ENCODE measurements at regions not wholly inside any gene's neighbourhood (a gene's known extent, or its start where the extent isn't known, plus 50 kb on each side); places are given as distances from the start of the nearest gene placed in this dataset.
"Not testable (repeated sequence)": the region's sequence is repeated elsewhere in the genome, so short reads cannot be mapped to it uniquely, and the experiment has no call there.

DNA sequence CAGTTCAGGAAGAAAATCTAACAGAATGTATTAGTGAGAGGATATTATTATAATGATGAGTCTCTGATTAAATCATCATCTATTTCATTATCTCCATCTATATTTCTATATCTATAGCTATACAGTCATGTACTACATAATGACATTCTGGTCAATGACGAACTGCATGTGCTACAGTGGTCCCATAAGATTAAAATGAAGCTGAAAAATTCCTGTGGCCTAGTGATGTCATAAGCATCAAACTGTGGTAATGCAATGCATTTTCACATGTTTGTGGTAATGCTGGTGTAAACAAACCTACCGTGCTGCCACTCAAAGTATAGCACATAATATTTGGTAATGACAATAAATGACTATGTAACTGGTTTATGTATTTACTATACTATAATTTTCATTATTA, 1127.9 kb upstream of the CHAC2 start:
- DNase-seq, result no peak

DNA sequence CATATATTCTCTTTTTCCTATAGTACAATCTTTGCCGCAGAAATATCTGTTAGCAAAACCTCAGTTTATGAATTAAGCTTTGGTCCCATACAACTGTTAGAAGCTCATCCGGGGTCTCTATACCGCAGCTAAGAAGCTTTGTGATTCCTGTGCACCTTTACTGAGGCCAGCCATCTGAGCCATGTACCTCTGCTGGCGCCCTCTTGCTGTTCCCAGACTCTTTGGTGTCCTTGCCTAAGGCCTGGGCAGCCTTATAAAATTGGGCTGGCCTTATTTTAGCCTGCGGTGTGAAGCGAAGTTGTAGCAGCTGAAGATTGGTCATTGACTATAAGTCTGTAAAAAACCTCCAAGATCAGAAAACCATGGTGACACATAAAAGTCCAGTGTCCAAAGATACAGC, 1135.1 kb upstream of the CHAC2 start:
- no peak for DNase-seq

DNA sequence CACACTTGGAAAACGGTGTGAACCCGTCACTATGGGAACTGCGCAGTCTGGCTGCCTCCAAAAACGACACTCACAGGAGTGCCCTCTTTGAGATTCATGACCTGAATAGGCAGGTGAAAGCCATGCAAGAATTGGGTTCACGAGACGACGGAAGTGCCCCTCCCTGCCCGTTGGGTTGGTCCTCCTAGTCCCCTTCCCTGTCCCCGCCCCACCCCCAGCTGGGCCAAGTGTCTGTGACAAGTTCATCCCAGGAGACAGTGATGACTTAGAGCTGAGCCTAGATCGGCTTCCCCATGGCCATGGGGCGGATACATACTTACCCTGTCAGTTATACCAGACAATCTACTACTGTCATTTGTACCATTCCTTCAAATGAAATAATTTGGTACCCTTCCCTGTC, 1137.7 kb upstream of the CHAC2 start:
- no peak for DNase-seq

DNA sequence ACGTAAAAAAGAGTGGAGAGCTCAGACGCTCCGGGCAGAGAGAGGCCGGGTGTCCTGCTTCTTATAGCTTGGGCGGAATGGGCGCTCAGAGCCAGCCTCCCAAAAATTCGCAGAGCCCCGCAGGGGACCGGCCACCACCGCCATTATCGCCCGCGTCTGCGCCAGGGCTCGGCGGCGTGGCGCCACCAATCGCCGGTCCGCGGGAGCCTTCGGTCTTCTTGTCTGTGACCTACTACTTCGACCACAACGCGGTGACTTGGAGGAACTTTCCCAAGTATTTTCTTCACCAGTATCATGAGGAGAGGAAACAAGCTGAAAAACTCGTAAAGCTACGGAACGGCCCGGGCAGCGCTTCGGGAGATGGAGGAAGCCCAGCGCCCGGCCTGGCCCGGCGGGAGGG, 1138.1 kb upstream of the CHAC2 start:
- DNase-seq, result no peak

DNA sequence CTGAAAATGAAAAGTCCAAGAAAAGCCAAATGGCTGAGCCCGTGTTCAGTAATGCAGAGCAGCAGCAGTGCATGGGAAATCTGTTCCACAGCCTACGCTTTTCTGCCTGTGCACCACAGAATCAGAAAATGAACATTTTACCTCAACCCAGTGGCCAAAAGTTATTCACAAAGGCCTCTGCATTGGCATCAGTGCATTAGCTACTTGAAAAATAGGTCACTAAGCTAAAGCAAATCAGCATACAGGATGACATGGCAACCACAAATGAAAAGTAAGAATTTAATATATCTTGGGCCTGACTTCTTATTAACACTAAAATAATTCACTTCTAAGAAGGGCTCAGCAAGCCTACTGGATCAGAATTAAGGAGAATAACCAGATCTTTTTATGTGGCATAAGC, 1145.3 kb upstream of the CHAC2 start:
- no peak for DNase-seq

DNA sequence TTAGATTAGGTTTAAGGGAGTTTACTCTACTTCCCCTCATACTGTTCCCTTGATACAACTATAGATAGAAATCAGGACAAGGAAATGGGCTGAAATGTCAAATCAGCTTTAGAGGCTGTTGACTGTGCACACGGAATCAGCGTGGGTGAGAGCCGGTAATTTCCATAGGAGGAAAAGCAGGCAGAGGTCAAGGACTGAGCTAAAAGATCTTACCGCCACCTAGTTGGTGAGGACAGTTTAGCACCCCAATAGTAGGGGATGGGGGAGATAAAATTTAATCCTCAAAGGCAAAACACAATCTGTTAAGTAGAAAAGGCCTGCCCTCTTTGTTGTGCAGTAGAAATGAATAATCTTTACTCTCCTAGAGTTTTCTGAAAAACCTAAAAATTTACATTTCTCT, 1154.5 kb upstream of the CHAC2 start:
- DNase-seq, result no peak

DNA sequence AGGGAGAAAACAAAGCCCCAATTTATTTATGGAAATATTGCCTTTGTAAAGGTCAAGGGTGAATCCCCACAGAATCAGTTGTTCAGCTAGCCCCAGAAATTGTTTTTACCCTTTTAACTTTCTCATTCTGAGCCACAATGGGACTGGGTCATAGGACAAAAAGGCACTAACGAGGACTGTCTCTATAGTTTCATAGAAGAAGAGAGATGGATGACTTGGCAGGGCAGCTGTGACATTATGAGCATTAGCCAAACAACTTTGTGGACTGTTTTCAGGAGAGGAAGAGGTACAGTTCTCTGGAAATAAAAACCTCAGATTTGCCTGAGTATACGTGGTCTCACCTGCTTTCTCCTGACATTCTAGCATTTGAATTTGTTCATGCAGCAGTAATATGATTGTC, 1155.8 kb upstream of the CHAC2 start:
- peak; percentile 12 for DNase-seq

DNA sequence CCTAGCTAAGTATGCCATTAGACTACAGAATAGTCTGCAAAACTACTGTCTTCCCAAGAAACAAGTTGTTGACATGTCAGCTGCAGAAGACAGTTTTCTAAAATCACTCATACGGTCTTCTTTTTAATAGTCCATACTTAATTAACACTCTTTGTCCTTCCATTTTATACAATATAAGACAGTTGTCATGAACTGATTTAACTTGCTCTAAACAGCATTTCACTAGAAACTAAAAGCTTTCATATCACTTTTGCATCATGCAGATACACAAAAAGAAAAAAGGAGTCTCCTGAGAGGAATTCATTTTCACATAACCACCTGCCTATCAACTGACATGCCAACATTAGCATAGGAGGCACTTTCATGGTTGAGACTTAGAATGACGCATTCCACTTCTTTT, 1159.6 kb upstream of the CHAC2 start:
- no peak for DNase-seq

DNA sequence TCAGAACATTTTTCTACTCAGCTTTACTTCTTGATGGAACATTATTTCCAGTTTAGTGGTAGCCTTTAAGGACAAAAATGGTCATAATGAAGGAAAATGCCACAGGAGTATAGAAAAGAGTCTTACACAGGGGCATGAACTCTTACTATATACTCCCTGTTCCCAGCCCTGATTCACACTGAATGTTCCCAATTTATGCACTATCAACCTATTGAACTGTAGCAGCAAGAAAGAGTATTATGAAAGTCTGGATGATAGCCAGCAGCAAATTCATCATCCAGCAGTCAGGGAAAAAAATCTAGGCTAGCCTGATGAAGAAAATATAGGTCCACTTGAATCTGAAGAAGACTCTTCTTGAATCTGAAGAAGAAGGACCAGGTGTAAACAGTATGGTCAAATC, 1170.3 kb upstream of the CHAC2 start:
- no peak for DNase-seq

DNA sequence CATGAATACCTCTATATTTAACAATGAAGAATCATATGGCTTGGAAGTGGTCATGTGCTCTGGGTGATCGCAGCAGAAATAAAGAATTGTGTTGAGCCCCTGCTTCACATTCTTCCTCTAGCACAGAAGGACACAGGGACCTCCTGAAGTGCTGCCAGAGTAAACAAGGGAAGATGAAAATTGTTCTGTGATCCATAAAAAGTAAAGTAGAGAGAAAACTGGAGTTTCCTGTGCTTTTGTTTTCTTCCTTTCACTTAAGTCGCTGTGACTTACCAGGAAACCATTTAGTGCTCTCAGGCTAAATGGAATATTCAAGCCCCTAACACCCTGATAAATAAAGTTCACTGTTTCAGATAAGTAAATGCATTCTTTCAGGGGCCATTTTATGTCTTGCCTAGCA, 1173.6 kb upstream of the CHAC2 start:
- DNase-seq, result no peak

DNA sequence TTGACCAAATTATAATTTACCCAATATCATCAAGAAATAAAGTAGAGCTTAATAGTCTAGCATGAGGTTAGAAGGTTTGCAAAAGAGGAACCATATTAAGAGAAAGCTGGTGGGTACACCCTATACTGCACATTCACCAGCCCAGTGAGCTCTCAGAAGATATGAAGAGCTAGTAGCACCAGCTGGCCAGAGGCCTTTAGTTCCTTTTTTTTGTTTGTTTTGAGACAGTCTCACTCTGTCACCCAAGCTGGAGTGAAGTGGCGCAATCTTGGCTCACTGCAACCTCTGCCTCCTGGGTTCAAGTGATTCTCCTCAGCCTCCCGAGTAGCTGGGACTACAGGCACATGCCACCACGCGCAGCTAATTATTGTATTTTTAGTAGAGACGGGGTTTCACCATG, 1183.5 kb upstream of the CHAC2 start:
- not testable (repeated sequence) for DNase-seq

DNA sequence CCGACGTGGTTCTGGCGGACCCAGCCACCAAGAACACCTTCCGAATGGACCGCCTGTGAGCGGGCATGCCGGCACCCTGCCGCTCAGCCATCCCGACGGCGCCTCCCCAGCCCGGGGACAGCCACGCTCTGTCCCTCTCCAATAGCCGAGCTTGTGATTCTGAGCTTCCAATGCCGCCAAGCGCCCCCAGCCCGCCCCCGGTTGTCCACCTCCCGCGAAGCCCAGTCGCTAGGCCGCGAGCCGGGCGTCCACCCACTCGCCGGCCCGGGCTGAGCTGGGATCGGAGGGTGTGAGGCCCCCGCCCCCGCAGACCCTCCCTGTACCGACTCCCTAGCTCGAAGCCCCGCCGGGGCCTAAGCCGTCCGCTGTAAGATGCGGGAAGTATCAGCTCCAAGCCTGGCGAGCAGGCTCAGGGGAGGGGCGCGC, 1195.1 kb upstream of the CHAC2 start:
- DNase-seq, result no peak

DNA sequence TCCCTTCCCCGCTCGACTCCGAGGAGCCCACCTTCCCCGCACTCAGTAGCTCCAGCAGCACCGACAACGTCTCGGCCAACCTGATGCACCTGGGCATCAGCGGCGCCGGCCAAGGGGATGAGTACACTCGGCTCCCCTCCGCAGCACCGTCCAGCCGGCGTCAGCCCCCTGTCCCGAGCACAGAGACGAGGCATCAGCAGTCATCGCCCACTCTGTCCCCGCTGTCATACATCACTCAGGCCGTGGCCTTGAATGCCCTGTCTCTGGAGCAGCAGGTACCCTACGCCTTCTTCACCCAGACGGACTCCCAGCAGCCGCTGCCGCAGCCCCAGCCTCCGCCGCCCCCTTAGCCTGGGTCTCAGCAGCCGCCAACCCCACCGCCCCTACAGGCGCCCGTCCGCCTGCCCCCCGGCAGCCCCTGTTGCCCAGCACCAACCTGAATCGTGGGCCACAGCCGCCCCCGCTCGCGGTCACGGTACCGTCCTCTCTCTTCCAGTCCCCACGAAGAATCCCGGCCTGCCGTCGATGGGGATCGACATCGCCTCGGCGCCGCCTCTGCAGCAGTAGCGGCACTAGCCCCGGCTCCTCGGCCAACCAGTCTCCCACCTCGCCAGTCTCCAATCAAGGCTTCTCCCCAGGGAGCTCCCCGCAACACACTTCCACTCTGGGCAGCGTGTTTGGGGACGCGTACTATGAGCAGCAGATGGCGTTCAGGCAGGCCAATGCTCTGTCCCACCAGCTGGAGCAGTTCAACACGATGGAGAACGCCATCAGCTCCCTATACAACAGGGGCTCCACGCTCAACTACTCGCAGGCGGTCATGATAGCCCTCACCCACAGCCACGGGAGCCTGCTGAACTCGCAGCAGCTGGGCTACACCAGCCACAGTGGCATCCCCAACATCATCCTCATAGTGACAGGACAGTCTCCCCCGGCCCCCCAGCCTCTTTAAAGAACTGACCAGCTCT, 1195.9 kb upstream of the CHAC2 start:
- DNase-seq, result no peak

DNA sequence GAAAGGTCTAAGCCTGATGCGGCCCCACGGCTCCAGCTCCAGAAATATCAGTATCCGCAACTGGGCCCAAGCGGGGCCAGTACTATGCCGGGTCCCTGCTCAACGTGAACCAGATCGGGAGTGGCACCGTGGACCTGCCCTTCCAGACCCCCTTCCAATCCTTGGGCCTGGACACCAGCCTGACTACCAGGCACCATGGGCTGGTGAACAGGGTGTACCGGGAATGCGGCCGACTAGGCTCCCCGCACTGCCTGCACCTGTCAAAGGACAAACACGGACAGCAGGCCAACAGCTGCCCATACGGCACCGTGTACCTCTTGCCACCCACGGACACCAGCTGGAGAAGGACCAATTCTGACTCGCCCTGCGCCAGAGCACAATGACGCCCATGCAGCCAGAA, 1196.9 kb upstream of the CHAC2 start:
- no peak for DNase-seq

DNA sequence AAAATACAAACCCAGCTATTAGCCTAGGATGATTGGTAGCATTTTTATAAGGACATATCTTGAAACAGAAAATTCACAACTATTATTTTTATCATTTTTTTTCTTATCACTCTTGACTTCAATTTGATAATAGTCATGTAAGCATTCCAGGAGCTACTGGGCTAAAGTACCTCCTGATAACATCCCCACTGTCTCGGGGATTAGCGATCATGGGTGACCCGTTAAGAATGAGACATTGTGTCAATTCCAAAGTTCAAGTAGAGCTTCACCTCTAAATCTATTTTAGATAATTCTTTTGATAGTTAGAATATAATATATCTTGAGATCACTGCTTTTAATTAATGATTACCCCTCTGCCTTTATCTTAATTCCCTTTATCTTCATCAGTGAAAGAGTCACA, 1204.5 kb upstream of the CHAC2 start:
- DNase-seq, result no peak

DNA sequence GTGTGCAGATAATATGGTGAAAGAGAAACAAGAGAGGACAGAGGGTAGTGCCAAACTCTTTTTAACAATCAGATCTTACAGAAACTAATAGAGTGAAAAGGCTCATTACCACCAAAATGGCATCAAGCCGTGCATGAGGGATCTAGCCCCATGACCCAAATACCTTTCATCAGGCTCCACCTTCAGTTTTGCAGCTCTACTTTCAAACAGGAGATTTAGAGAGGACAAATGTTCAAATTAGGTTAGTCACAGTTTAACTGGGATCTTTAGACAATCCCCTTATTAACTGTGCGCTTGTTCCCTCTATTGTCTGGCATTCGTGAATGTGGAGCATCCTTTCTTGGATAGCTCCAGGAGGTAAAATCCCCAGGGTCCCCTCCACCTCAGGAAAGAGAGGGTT, 1209.3 kb upstream of the CHAC2 start:
- DNase-seq, result no peak

DNA sequence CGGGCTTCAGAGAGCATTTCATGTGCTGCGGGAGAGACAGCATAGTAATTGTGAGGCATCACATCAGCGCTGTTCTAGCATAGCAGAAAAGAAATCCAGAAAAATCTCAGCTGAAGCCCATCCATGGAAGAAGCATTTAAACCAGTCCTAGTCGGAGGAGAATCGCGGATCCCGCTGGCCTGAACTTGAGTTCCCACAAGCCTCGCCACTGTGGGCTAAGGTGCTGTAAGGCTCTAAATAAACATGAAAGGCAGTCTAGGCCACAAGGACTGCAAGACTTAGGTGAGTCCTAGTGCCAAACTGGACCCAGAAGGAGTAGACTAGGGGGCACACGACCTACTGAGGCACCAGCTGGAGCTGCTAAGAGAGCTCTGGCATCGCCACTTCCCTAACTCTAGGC, 1225.3 kb upstream of the CHAC2 start:
- DNase-seq, result no peak

DNA sequence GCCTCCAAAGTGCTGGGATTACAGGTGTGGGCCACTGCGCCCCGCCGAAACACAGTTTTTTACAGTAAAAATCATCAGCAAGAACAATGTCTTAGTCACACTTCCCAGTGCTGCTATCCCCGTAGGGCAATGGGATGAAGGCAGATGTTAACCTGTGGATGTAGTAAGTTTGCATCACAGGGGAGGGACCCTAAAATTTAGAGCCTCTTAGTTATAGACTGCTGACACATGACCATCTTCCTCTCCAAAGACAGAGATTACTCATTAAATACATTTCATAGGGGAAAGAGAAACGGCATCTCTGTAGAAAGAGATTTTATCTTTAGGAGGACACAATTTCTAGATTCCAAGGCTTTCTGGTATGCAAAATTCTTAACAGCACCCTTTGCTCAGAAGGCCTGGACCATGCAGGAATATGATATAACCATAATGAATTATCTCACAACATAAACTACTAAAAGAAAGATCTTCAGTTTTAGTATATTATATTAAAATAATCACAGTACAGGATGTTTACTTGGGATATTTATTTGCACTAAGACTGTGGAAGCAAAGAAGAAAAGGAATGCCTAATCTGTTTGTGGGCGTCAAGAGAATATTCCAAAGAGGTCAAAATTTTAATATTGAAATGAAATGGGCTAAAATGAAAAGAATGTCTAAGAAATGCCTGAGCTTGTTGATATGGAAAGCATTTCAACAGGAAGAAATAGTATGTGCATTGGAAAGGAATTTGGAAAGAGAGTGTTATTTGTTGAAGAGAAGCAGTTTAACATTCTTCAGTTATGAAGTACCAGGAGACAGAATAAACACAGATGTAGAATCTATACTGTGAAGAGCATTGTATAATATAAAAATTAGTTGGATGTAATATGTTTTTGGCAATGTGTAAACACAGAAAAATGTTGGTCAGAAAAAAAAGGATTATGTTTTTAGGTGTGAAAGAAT, 1228.3 kb upstream of the CHAC2 start:
- no peak for DNase-seq

DNA sequence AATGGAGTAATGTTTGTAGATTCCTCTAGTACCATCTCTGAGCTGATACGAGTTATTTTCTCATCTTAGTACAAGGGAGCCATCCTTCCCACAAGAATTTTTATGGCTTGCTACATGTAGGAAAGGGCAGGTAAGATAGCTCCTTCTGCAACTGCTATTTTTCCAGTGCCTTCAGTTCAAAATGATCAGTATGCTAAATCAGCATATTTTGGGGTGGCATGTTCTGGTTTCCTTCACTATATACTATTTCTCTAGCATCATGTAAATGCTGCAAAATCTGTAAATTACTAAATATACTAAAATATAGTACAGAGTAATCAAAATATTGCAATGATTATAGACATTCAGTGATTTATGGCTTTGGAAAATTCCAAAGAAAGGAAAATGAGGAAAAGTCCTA, 1230.0 kb upstream of the CHAC2 start:
- no peak for DNase-seq

DNA sequence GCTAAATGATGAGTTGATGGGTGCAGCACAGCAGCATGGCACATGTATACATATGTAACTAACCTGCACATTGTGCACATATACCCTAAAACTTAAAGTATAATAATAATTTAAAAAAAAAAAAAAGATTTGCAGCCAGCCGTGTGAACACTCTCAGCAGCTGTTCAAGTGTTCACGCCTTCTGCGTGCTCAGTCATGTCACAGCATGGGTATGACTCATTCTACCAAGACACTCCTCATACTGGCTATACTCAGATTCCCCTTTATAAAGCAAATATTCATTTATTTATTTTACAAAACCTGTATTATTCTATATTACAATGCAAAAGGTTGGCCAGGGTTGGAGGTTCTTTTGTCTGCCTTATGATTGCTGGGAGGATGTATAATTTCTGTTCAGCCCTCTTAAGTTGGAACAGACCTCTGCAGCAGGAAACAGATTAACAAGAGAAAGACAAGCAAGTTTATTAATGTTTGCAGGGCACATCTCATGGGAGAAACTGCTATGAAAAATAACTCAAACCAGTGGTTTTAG, 1230.6 kb upstream of the CHAC2 start:
- DNase-seq, result no peak

DNA sequence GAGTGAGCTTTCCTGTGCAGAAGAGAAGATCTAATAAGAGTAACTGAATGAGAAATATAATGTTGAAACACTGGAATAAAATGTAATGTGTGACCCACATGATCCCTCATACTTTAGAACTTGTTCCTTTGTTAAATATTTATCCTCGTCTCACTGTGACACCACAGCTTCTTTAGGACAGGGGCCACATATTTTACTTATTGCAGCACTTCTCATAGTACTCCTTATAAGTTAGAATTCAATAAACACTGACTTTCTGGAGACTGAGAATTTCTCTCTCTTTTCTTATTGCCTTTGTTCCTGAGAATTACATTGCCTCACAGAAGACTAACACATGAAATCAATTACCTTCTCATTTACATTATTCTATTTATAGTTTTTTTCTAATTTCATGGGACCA, 1234.6 kb upstream of the CHAC2 start:
- DNase-seq, result no peak

DNA sequence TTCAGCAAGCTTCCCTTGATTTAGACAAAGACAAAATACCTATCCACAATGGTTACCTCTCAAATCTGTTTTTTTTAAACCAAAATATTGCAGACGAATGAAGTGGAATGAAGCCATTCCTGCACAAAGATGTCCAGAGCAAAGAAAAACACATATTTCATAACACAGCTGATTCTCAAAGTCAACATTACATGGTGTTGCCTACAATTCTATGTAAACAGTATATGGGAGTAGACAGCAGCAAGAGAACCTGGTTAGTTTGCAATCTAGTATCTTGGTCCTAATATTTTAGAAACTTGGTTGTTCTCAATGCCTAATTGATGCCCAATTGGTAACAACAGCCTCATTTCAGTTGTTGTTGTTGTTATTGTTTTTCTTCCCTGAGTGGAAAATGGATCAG, 1240.9 kb upstream of the CHAC2 start:
- no peak for DNase-seq

DNA sequence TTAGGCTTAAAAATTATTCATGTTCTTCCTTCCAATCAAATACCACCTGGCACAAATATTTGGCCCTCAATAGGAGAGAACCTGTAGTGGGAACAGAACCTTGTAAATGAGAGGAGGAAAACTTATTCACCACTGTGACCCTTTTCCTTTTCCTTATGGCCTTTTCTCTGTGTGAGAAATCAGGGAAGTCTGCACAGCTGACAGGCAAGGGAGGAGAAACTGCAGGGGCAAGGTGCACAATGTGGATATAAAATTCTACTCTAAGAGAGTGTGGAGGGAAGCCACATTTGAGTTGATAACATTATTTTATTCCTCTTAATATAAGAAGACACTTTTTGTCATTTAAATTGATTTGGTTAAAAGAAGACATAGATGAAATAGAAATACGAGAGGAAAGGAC, 1247.0 kb upstream of the CHAC2 start:
- DNase-seq, result no peak

DNA sequence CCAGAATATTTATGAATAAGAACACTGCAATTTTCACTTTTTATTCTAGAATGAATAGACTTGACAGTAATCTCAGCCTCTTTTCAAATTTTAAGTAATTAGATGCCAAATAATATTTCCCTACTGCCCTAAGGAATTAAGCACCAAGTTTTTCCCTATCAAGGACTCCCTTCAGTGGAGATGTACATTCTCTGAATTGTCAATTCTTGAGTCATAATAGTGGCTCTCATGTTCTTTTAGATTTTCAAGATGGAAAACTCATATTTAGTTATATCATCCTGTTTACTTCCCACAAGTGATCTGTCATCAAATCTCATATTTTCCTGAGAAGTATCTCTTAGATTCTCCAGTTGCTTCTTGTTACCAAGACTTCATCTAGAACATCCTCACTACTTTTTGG, 1248.9 kb upstream of the CHAC2 start:
- no peak for DNase-seq
